Rectal smooth muscle tissue (tissue), 1 donor: ENCODE measurements at regions not wholly inside any gene's neighbourhood (a gene's known extent, or its start where the extent isn't known, plus 50 kb on each side); places are given as distances from the start of the nearest gene placed in this dataset.

Source experiments
- H3K27ac ChIP-seq: one replicate; pipeline ENCODE4 v1.7.0; 2013; ENCODE audit warnings: low read depth, low read length, inconsistent platforms
- H3K27me3 ChIP-seq: one replicate; pipeline ENCODE4 v1.7.0; 2013; ENCODE audit warnings: low read length; ENCODE audit not compliant: control insufficient read depth, insufficient read depth
- H3K36me3 ChIP-seq: one replicate; pipeline ENCODE4 v1.7.0; 2013; ENCODE audit warnings: low read length; ENCODE audit not compliant: control insufficient read depth, insufficient read depth
- H3K4me1 ChIP-seq: one replicate; pipeline ENCODE4 v1.7.0; 2013; ENCODE audit warnings: low read length; ENCODE audit not compliant: control insufficient read depth, insufficient read depth
- H3K4me3 ChIP-seq: one replicate; pipeline ENCODE4 v1.7.0; 2013; ENCODE audit warnings: low read length
- H3K9ac ChIP-seq: one replicate; pipeline ENCODE4 v1.7.0; 2013; ENCODE audit warnings: low read length

- H3K4me3 ChIP-seq, result no peak overlapping the region
- no peaks in the 10 kb centered on the region for H3K27me3 ChIP-seq
- no peaks in the 10 kb centered on the region for H3K4me1 ChIP-seq
- H3K9ac ChIP-seq, result no peak overlapping the region
- no peak overlapping the region for H3K27ac ChIP-seq
- no peaks in the 10 kb centered on the region for H3K36me3 ChIP-seq
These were observed 367.6 kb downstream of the MIAT start for GRCh38 chr22:27024982-27025381.

GRCh38 chr22:27028093-27028492 lies 370.7 kb downstream of the MIAT start:
- no peak overlapping the region for H3K27ac ChIP-seq
- no peaks in the 10 kb centered on the region for H3K4me1 ChIP-seq
- H3K9ac ChIP-seq, result no peak overlapping the region
- H3K36me3 ChIP-seq, result no peaks in the 10 kb centered on the region
- no peaks in the 10 kb centered on the region for H3K27me3 ChIP-seq
- no peak overlapping the region for H3K4me3 ChIP-seq

GRCh38 chr22:27029584-27030130 lies 372.3 kb downstream of the MIAT start:
- no peak overlapping the region for H3K27ac ChIP-seq
- no peaks in the 10 kb centered on the region for H3K27me3 ChIP-seq
- no peaks in the 10 kb centered on the region for H3K4me1 ChIP-seq
- H3K9ac ChIP-seq, result no peak overlapping the region
- H3K36me3 ChIP-seq, result no peaks in the 10 kb centered on the region
- no peak overlapping the region for H3K4me3 ChIP-seq

- Histone ChIP-seq H3K27ac (no peak overlapping the region), H3K27me3 (no peaks in the 10 kb centered on the region), H3K36me3 (no peaks in the 10 kb centered on the region), H3K9ac (no peak overlapping the region), H3K4me1 (no peaks in the 10 kb centered on the region), H3K4me3 (no peak overlapping the region)
These were observed 374.8 kb downstream of the MIAT start for GRCh38 chr22:27032091-27032761.

- Histone ChIP-seq H3K4me3 (no peak overlapping the region), H3K9ac (no peak overlapping the region), H3K36me3 (no peaks in the 10 kb centered on the region), H3K4me1 (no peaks in the 10 kb centered on the region), H3K27me3 (no peaks in the 10 kb centered on the region), H3K27ac (no peak overlapping the region)
These were observed 384.4 kb downstream of the MIAT start for GRCh38 chr22:27041745-27042310.

GRCh38 chr22:27043262-27043661 lies 385.9 kb downstream of the MIAT start:
- Histone ChIP-seq H3K36me3 (no peaks in the 10 kb centered on the region), H3K4me1 (no peaks in the 10 kb centered on the region), H3K27ac (no peak overlapping the region), H3K9ac (no peak overlapping the region), H3K4me3 (no peak overlapping the region), H3K27me3 (no peaks in the 10 kb centered on the region)

GRCh38 chr22:27045103-27045947 lies 387.9 kb downstream of the MIAT start:
- no peaks in the 10 kb centered on the region for H3K27me3 ChIP-seq
- H3K36me3 ChIP-seq, result no peaks in the 10 kb centered on the region
- H3K9ac ChIP-seq, result no peak overlapping the region
- H3K27ac ChIP-seq, result no peak overlapping the region
- H3K4me1 ChIP-seq, result no peaks in the 10 kb centered on the region
- no peak overlapping the region for H3K4me3 ChIP-seq

GRCh38 chr22:27046086-27046485 lies 388.7 kb downstream of the MIAT start:
- H3K9ac ChIP-seq, result no peak overlapping the region
- H3K36me3 ChIP-seq, result no peaks in the 10 kb centered on the region
- no peaks in the 10 kb centered on the region for H3K27me3 ChIP-seq
- H3K27ac ChIP-seq, result no peak overlapping the region
- H3K4me1 ChIP-seq, result no peaks in the 10 kb centered on the region
- no peak overlapping the region for H3K4me3 ChIP-seq

- Histone ChIP-seq H3K4me3 (no peak overlapping the region), H3K36me3 (no peaks in the 10 kb centered on the region), H3K27me3 (no peaks in the 10 kb centered on the region), H3K27ac (no peak overlapping the region), H3K4me1 (no peaks in the 10 kb centered on the region), H3K9ac (no peak overlapping the region)
These were observed 389.2 kb downstream of the MIAT start for GRCh38 chr22:27046603-27047002.

GRCh38 chr22:27050771-27051170 lies 393.4 kb downstream of the MIAT start:
- Histone ChIP-seq H3K4me3 (no peak overlapping the region), H3K27ac (no peak overlapping the region), H3K36me3 (no peaks in the 10 kb centered on the region), H3K4me1 (no peaks in the 10 kb centered on the region), H3K9ac (no peak overlapping the region), H3K27me3 (no peaks in the 10 kb centered on the region)

- no peak overlapping the region for H3K4me3 ChIP-seq
- no peak overlapping the region for H3K27ac ChIP-seq
- no peaks in the 10 kb centered on the region for H3K27me3 ChIP-seq
- no peaks in the 10 kb centered on the region for H3K4me1 ChIP-seq
- H3K36me3 ChIP-seq, result no peaks in the 10 kb centered on the region
- no peak overlapping the region for H3K9ac ChIP-seq
These were observed 394.0 kb downstream of the MIAT start for GRCh38 chr22:27051407-27051806.

GRCh38 chr22:27057717-27058116 lies 400.3 kb downstream of the MIAT start:
- Histone ChIP-seq H3K4me1 (no peaks in the 10 kb centered on the region), H3K4me3 (no peak overlapping the region), H3K36me3 (no peaks in the 10 kb centered on the region), H3K9ac (no peak overlapping the region), H3K27ac (no peak overlapping the region), H3K27me3 (no peaks in the 10 kb centered on the region)
